Esophagus squamous epithelium (tissue), 4 donors: ENCODE measurements at regions not wholly inside any gene's neighbourhood (a gene's known extent, or its start where the extent isn't known, plus 50 kb on each side); places are given as distances from the start of the nearest gene placed in this dataset.

ENCODE experiments used
- CTCF ChIP-seq, 6 experiments: fragments of 450-650 bp in 4 of 6; fragments of 200-600 bp in 2 of 6; sonication (generic) in 2 of 6; IDR thresholded peaks; one replicate each; pipeline ENCODE4 v1.5.1; 2016 to 2019; ENCODE audit warnings: antibody characterized with exemption in 6 of 6, mild to moderate bottlenecking in 4 of 6, moderate library complexity in 4 of 6
- POLR2A ChIP-seq, 4 donors: fragments of 450-650 bp; IDR thresholded peaks; one replicate each; pipeline ENCODE4 v1.6.1; 2017; ENCODE audit warnings: antibody characterized with exemption in 4 of 4, mild to moderate bottlenecking in 4 of 4, moderate library complexity in 3 of 4

- TF ChIP-seq CTCF (IDR thresholded peaks at IDR 0.05), result no peak
- no peak for TF ChIP-seq POLR2A (IDR thresholded peaks at IDR 0.05)
Measured at GRCh38 chrX:25663701-25664100, 474.4 kb upstream of the MAGEB18 start.
